Cardiac muscle cell (in vitro differentiated cells and primary cell): ENCODE measurements at regions not wholly inside any gene's neighbourhood (a gene's known extent, or its start where the extent isn't known, plus 50 kb on each side); places are given as distances from the start of the nearest gene placed in this dataset.

ENCODE experiments used
- DNase-seq, 2 donors: peaks; one replicate each; pipeline versions ENCODE4 v3.0.0 to v3.0.0-alpha.2; 2010 to 2017; ENCODE audit warnings: low read depth in 1 of 2, low spot score in 1 of 2
- H3K27ac ChIP-seq: fragments of 200-600 bp; sonication (generic); 2 replicates; pipeline ENCODE4 v1.5.1; 2016
- H3K27me3 ChIP-seq: fragments of 200-600 bp; sonication (generic); 2 replicates; pipeline ENCODE4 v1.6.0; 2016; ENCODE audit warnings: control low read depth
- H3K36me3 ChIP-seq: fragments of 200-600 bp; sonication (generic); 2 replicates; pipeline ENCODE4 v1.5.1; 2016; ENCODE audit warnings: control low read depth
- H3K4me1 ChIP-seq: fragments of 200-600 bp; sonication (generic); 2 replicates; pipeline ENCODE4 v1.8.1; 2017; ENCODE audit warnings: low read depth, mild to moderate bottlenecking, mixed run types
- H3K4me3 ChIP-seq: fragments of 200-600 bp; sonication (generic); 2 replicates; pipeline ENCODE4 v1.5.1; 2016; ENCODE audit warnings: mild to moderate bottlenecking
- H3K9me3 ChIP-seq: fragments of 200-600 bp; sonication (generic); 2 replicates; pipeline ENCODE4 v1.5.1; 2017; ENCODE audit warnings: low read depth, mild to moderate bottlenecking, control low read depth
- TF ChIP-seq, protein P1 (sequence below): IDR thresholded peaks from 2 replicates; pipeline ENCODE4 v1.5.1; 2012; ENCODE audit warnings: low read depth, mild to moderate bottlenecking, low read length

DNA sequence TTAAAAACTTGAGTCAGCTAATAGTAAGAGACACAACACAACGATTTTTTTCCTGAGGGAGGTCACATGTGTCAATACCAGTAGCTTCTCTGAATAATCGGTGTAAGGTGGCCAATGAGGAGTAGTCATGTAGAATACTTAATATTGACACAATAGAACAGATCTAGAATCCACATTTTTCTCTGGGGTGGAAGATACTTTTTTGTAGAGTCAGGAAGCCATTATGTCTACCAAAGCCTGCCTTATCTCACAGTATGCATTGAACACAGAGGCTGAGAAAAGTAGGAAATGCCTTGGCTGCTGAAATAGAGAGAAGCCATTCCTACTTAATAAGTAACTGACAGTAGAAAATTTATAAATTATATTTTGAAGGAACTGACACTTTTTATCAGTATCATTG lies 725.0 kb downstream of the METTL15 start:
- Histone ChIP-seq H3K4me3 (no peak overlapping the region), H3K4me1 (peaks cover 6% of the 10 kb centered on the region), H3K27ac (no peak overlapping the region), H3K9me3 (no peaks in the 10 kb centered on the region), H3K36me3 (no peaks in the 10 kb centered on the region), H3K27me3 (peaks cover 7% of the 10 kb centered on the region)
- no peak for DNase-seq
- TF ChIP-seq, protein P1, sequence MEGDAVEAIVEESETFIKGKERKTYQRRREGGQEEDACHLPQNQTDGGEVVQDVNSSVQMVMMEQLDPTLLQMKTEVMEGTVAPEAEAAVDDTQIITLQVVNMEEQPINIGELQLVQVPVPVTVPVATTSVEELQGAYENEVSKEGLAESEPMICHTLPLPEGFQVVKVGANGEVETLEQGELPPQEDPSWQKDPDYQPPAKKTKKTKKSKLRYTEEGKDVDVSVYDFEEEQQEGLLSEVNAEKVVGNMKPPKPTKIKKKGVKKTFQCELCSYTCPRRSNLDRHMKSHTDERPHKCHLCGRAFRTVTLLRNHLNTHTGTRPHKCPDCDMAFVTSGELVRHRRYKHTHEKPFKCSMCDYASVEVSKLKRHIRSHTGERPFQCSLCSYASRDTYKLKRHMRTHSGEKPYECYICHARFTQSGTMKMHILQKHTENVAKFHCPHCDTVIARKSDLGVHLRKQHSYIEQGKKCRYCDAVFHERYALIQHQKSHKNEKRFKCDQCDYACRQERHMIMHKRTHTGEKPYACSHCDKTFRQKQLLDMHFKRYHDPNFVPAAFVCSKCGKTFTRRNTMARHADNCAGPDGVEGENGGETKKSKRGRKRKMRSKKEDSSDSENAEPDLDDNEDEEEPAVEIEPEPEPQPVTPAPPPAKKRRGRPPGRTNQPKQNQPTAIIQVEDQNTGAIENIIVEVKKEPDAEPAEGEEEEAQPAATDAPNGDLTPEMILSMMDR, result no peak

DNA sequence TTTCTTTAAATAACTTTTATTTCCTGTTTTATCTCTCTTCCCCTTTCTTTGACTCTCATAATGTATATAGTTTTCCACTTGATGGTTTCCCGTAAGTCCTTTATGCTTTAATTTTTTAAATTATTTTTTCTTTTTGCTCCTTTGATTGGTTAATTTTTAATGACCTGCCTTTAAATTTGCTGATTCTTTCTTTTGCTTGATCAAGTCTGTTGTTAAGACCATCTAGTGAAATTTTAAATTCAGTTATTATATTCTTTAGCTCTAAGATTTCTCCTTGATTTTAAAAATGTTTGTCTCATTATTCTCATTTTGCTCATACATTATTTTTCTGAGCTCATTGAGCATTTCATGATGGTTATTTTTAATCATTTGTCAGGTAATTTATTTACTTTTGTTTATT lies 718.6 kb downstream of the METTL15 start:
- no peak for DNase-seq
- no peak overlapping the region for H3K27ac ChIP-seq
- no peaks in the 10 kb centered on the region for H3K36me3 ChIP-seq
- no peaks in the 10 kb centered on the region for H3K9me3 ChIP-seq
- H3K4me3 ChIP-seq, result no peak overlapping the region
- no peaks in the 10 kb centered on the region for H3K27me3 ChIP-seq
- TF ChIP-seq, protein P1, result no peak
- no peaks in the 10 kb centered on the region for H3K4me1 ChIP-seq

DNA sequence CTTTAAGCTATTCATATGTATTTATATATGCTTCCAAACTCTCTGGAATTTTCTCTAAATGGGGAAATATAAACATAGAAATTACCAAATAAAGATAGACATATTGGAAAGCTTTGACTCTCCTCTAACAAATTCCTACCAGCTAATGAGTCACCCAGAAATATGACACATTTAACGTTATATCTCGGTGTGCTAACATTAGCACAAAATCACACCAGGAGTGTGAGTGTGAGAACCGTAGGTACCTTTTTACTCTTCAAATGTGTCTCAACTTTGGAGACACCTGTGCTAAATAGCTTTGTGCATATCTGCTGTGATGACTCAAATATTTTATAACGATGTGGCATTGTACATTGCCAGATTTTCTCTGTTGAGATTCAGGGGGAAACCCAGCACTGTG lies 714.4 kb downstream of the METTL15 start:
- no peak overlapping the region for H3K27ac ChIP-seq
- no peaks in the 10 kb centered on the region for H3K9me3 ChIP-seq
- TF ChIP-seq, protein P1, result no peak
- no peak overlapping the region for H3K4me3 ChIP-seq
- DNase-seq, result no peak
- no peaks in the 10 kb centered on the region for H3K4me1 ChIP-seq
- H3K27me3 ChIP-seq, result no peaks in the 10 kb centered on the region
- no peaks in the 10 kb centered on the region for H3K36me3 ChIP-seq

DNA sequence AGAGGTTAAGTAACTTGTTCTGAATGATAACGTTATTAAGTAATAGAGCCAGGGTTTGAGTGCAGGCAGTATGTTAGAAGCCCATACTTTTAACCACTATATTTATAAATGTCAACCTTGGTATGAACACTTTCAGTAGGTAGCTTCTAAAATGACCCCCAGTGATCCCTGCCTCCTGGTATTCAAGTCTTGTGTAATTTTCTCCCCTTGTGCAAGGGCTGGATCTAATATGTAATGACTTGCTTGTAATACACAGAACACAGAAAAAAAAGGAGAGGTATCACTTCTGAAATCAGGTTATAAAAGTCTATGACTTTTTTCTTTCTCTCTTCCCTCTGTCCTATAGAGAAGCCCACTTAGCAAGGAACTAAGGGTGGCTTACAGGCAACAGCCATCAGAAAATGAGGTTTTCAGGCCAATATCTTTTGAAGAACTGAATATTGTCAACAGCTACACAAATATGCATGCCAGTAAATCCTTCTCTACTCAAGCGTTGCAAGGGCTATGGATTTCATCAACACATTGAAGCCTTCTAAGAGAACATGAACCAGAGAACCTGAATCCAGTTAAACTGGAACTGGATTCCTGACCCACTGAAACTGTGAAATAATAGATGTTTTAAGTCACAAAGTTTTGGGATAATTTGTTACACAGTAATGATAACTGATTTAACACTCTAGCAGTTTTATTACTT lies 712.3 kb downstream of the METTL15 start:
- H3K27ac ChIP-seq, result no peak overlapping the region
- H3K4me3 ChIP-seq, result no peak overlapping the region
- DNase-seq, result peak in 1 of 2 donors; percentile 40
- H3K9me3 ChIP-seq, result no peaks in the 10 kb centered on the region
- no peaks in the 10 kb centered on the region for H3K27me3 ChIP-seq
- TF ChIP-seq, protein P1, result no peak
- H3K36me3 ChIP-seq, result no peaks in the 10 kb centered on the region
- H3K4me1 ChIP-seq, result no peaks in the 10 kb centered on the region

DNA sequence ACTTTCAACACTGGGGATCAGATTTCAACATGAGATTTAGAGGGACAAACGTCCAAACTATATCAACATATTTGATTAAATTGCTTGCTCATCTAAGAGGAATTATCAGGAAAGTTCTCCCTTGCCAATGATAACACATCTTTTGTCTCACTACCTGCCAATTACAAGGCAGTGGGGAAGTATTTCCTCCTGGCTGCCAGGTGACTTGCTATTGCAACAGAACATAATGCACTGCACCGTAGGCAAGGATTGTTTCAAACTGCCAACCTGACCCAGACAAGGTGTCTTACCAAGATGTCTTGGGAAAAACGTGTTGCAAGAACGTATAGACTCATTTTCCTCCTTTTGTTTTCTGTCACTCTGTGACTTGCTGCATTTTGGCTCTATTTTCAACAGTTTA lies 711.6 kb downstream of the METTL15 start:
- Histone ChIP-seq H3K27ac (no peak overlapping the region), H3K27me3 (no peaks in the 10 kb centered on the region), H3K4me1 (no peaks in the 10 kb centered on the region), H3K36me3 (no peaks in the 10 kb centered on the region), H3K4me3 (no peak overlapping the region), H3K9me3 (no peaks in the 10 kb centered on the region)
- TF ChIP-seq, protein P1, result no peak
- DNase-seq, result no peak
